ENCODE measurements at regions not wholly inside any gene's neighbourhood (a gene's known extent, or its start where the extent isn't known, plus 50 kb on each side); places are given as distances from the start of the nearest gene placed in this dataset.
"Not testable (repeated sequence)": the region's sequence is repeated elsewhere in the genome, so short reads cannot be mapped to it uniquely, and the experiment has no call there.

- no peak for DNase-seq (ENCODE audit: low read depth)
Observed at GRCh38 chrX:16320765-16321355, 153.6 kb downstream of the MAGEB17 start.

- DNase-seq (ENCODE audit: low read depth) = no peak
Observed at GRCh38 chrX:16333453-16333852, 166.2 kb downstream of the MAGEB17 start.

GRCh38 chrX:16335181-16335580, 167.9 kb downstream of the MAGEB17 start:
- DNase-seq (ENCODE audit: low read depth) = no peak

- DNase-seq (ENCODE audit: low read depth) = no peak
Observed at GRCh38 chrX:16347968-16348670, 180.8 kb downstream of the MAGEB17 start.

GRCh38 chrX:16357902-16358301, 190.6 kb downstream of the MAGEB17 start:
- no peak for DNase-seq (ENCODE audit: low read depth)

GRCh38 chrX:16360056-16360455, 192.8 kb downstream of the MAGEB17 start:
- DNase-seq (ENCODE audit: low read depth) = not testable (repeated sequence)

GRCh38 chrX:16368696-16369095, 201.4 kb downstream of the MAGEB17 start:
- no peak for DNase-seq (ENCODE audit: low read depth)

- no peak for DNase-seq (ENCODE audit: low read depth)
Observed at GRCh38 chrX:16376056-16376455, 208.8 kb downstream of the MAGEB17 start.

GRCh38 chrX:16386126-16386525, 218.8 kb downstream of the MAGEB17 start:
- DNase-seq (ENCODE audit: low read depth) = no peak

GRCh38 chrX:16392597-16392996, 225.3 kb downstream of the MAGEB17 start:
- DNase-seq (ENCODE audit: low read depth) = no peak

GRCh38 chrX:16394290-16394689, 227.0 kb downstream of the MAGEB17 start:
- DNase-seq (ENCODE audit: low read depth) = no peak

GRCh38 chrX:16403808-16404207, 236.5 kb downstream of the MAGEB17 start:
- DNase-seq (ENCODE audit: low read depth) = no peak

GRCh38 chrX:16416588-16416987, 233.4 kb upstream of the S100G start:
- DNase-seq (ENCODE audit: low read depth) = no peak

- no peak for DNase-seq (ENCODE audit: low read depth)
Observed at GRCh38 chrX:16418650-16419049, 231.3 kb upstream of the S100G start.

GRCh38 chrX:16427668-16428067, 222.3 kb upstream of the S100G start:
- DNase-seq (ENCODE audit: low read depth) = no peak

- no peak for DNase-seq (ENCODE audit: low read depth)
Observed at GRCh38 chrX:16429406-16429805, 220.6 kb upstream of the S100G start.

- no peak for DNase-seq (ENCODE audit: low read depth)
Observed at GRCh38 chrX:16431266-16431665, 218.7 kb upstream of the S100G start.

GRCh38 chrX:16433021-16433420, 216.9 kb upstream of the S100G start:
- no peak for DNase-seq (ENCODE audit: low read depth)

- no peak for DNase-seq (ENCODE audit: low read depth)
Observed at GRCh38 chrX:16435399-16435986, 214.5 kb upstream of the S100G start.

- peak; percentile 33 for DNase-seq (ENCODE audit: low read depth)
Observed at GRCh38 chrX:16436348-16437188, 213.4 kb upstream of the S100G start.

GRCh38 chrX:16440446-16440845, 209.5 kb upstream of the S100G start:
- DNase-seq (ENCODE audit: low read depth) = no peak

GRCh38 chrX:16444353-16444752, 205.6 kb upstream of the S100G start:
- DNase-seq (ENCODE audit: low read depth) = no peak
